HG02763 (cell line): ENCODE measurements at regions not wholly inside any gene's neighbourhood (a gene's known extent, or its start where the extent isn't known, plus 50 kb on each side); places are given as distances from the start of the nearest gene placed in this dataset.

Experiments used
- ATAC-seq: cut with Tn5 transposase; IDR thresholded peaks from one replicate; pipeline ENCODE4 v1.9.1; 2021; ENCODE audit warnings: mild to moderate bottlenecking, moderate library complexity; ENCODE audit not compliant: unreplicated experiment

DNA sequence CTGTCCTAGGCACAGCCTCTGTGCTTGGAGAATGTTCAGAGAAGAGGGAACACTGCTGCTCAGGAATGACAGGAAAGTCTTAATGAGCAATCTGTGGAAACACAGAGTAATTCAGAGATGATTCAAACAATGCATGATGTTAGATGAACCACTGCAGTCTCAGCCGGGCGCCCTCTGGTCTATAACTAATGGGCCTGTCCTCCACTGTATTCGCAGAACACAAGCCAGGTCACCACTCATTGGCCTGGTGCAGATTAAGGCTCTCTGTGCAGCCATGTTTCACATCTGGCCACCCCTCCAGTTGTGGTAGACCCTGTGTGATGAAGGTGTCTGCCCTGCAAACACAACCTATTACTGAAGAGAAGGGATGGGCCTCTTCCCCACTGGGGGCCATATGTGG is 281.7 kb upstream of the ROPN1 start:
- ATAC-seq: no peak

DNA sequence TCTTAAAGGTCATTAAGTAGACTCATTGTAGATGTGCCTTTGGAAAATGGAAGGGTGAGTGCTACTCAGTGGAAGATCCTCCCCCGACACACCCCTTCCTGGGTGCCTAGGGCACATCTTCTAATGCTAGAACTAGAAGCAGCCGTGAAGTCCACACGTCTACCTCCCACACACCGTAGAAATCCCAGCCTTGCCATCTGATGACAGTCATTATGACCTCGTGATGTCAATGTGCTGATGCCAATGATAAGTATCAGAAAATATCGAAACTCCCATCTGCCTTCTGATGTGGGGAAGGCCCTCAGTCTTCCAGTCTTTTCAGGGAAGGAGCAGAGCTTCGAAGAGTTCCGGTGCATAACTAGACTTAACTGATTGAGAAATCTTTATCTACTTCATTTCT is 282.1 kb upstream of the ROPN1 start:
- ATAC-seq: no peak

DNA sequence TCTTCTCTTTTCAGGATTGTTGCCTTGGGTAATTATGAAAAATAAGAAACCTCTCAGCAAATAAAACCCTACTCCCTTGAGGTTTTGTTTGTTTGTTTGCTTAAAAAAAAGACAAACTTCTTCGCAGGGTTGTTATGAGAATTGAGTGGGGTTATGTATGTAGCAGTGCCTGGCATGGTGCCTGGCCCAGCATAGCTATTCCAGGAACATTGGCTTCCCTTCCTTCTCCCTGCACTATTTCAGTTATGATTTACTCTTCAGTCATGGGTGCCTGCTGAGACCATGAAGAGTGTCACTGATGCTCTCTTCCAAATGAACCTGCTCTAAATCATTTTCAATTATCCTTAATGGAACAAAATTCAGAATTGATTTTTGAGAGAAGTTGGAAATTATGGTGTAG is 283.5 kb upstream of the ROPN1 start:
- ATAC-seq: no peak

DNA sequence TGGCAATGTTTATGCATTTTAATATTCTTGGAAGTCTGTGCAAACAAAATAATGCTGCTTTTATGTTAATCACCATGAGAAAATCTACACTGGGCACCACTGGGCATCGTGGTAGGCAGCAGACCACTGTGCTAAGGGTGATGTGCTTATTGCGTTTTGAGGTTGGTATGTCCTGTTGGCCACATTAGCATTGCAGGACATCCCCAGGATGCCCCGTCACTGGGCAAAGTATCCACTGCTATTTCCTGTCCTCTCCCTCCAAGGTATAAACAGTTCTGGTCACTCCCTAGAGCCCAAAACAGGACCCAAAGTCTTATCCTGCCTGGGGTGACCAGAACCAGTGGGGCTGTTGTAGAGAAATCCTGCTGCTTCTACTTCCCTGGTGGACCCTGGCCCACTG is 284.2 kb upstream of the ROPN1 start:
- ATAC-seq: no peak

DNA sequence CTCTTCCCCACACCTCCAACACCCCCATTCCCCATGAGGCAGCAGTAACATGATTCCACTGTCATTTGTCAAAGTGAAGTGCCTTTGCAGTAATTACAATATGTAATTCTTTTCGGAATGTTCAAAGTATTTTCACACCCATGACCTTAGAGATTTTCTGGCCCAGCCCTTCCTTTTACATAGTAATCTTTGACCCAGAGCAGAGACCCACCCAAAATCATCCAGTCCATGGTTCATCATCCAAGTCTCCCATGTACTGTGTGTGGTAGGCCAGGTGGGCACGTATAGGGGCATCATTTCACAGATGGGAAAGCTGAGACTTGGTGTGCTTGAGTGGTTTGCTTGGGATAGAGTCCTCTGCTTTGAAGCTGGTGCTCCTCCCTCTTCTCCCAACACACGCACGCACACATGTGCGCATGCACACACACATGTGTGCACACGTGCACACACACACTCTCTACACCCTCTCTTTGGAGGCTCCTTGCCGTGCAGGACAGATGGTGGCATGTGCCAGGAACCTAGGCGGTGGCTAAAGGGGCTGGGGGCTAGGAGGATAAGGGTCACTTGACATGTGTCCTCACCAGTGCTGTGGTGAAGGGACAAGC is 284.7 kb upstream of the ROPN1 start:
- no peak for ATAC-seq

DNA sequence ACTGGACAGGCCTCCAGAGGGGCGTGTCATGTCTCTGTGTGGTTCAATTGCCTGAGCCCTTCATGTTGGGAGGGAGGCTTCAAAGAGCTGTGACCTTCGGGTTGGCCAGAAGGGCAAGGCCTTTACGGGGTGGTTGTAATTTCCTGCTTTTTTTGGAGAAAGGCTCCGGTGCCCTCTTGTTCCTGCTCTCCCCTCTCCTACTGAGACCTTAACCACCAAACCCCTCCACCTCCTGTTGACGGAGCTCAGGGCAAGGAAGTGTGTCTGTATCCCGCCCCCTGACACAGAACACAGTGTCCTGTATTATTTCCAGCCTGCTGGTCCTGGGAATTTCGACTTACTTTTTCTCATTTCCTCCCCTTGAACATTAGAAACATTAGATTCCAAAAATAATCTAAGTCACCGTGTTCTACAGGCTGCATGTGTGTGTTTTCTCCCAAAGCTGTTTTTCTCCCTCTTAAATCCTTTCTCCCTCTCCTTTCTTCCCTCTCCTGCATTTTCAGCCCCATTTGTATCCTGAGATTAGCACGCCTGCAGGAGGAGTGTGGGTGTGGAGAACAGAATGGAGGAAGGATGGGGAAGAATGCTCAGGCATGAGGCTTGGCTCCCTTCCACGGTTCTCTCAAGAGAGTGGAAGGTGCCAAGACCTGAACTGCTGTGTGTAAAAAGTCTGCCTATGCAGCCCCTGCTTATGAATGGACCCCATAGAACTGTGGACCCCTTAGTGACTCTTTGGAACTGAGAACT is 285.4 kb upstream of the ROPN1 start:
- no peak for ATAC-seq

DNA sequence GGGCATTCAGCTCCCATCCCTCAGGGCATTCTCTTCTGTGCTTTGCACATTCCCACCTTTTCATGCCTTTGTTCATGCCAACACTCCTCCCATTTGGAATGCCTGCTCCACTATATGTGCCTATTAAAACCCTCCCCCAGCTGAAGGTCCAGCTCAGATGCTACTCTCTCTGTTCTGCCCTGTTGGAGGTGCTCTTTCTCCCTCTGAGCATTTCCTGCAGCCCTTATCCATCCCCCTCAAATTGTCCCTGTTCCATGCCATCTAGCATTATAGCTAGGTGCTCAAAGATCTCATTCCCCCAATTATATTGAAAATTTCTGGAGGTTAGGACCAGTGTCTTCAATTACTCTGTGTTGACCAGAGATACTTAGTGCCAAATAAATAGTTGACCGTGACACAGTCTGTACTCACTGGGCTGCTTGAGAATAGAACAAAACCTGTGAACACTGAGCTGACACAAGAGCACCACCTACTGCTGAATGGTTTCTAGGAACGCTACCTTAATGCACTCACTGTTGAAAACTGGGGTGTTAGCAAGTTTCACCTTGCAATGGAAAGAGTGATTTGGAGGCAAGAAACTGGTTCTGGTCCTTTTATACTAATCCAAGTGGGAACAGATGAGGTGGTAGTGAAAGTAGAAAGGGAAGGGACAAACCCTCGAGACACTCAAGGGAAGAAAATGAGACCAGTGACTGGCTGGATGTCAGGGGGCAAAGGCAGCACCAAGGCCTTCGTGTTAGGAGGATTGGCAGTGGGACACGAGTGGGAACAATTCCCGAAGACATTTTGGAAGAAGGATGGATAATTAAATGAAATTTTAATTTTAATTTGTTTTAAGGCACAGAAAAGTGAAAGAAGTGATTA is 289.8 kb upstream of the ROPN1 start:
- no peak for ATAC-seq

DNA sequence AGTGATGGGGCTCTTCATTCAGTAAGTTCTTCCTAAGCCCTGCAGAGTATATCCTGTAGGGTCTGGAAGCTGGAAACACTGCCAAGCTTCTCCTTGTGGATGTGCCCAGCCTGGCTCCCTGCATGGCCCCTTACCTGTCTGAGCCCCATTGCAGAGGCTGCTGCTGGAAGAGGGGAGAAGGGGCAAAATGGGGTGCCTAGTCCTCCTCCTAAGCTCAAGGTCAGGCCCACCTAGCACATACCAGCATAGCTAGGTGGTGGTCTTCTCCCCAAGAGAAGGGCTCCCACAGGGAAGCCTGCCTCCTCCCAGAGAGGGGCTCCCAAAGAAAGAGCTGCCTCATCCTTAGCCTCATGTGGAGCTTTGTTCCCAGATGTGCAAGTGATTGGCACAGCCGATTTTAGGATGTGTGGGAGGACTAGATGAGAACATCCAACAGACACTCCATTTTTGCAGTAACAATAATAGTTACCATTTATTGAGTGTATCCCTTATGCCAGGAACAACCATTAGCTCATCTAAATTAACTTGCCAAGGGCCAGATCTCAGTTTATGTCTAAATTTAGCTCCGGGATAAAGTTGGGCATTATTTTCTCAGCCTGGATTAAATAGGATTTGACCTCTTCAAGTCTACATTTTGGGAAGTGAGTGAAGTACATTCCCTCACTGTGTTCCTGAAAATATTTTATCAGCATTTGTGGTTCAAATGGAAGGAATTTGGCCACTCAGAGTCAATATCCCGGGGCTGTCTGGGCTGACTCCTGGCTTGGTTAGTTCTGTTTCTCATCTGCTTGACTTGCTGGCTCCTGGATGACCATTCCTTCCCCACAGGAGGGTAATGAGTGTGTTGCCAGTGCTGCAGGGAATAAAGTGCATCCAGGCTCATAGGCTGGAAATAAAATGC is 291.1 kb upstream of the ROPN1 start:
- no peak for ATAC-seq

DNA sequence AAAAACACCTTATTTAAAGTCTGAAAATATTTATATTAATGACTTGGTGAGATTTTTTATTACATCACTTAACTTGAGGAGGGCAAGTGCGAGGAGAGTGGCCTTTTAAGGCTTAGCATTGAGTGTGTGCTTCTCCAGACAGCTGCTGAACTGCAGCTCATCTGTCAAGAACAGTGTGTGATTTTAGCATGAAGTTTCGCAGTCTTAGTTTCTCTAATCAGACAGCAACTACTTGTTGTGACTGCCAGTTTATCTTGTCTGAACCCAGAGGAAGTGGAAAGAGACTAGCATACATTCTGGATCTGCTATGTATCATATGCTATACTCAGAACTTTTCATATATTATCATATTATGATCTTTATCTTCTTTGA is 291.7 kb upstream of the ROPN1 start:
- ATAC-seq: no peak

DNA sequence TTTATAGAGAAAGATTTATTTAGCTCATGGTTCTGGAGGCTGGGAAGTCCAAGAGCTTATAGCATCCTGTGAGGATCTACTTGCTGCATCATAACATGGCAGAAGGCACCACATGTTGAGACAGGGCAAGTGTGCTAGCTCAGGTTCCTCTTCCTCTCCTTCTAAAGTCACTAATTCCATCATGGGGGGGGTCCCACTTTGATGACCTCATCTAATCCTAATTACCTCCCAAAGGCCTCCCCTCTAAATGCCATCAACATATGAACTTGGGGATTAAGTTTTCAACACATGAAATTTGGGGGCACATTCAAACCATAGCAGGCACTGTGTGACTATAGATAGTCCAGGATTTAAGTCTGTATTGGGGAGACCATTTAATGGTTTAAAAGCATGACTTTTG is 297.1 kb upstream of the ROPN1 start:
- no peak for ATAC-seq

DNA sequence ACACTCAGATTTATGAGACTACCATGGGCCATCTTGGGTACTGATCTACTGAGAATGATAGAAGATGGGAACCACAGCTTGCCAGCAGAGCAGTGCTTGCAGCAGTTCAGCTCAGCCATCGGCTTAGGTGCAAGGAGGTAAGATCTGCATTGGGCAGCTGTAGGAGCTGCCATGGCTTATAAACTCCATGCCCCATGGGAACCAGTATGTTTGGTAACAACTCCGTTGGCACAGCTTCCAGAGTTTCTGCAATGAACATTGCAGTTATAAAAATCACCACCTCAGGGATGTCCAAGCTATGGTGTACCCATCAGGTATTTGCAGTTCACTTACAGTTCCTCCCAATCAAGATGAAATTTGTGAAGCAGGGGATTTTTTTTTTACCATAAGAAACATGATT is 299.1 kb upstream of the ROPN1 start:
- no peak for ATAC-seq

DNA sequence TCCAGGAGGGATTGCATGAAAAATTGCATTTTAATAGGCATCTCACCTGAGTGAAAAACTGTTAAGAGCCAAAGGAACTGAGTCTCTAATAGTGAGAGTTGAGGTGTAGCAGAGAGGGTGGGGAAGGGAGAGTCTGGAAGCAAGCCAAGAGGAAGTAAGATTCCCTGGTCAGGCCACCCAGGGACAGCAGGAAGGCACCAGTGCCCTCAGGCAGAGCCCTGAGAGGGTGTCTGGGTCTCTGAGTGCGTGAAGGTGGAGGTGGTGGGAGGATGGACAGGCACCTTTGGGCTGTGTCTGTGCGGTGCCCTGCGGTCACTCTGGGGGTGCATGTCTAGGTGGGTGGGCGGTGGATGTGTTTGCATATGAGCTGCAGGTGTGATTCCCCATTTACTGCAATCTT is 300.4 kb upstream of the ROPN1 start:
- ATAC-seq: no peak

DNA sequence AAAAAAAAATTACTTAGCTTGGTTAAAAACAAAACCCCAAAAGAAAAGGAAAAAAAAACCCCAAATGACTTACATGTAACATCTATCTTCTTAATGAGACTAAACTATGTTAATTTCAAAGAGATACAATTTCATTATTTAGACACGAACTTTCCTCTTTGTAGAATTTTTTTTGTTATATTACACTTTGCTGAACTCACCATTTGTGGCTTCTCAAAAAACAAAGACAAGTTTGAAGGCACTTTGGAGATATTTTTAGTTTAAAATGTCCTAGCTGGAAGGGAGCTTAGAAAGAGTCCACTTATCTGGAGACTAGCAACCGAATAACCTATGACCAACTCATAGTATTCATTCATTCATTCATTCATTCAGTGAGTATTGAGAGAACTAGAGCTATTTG is 301.7 kb upstream of the ROPN1 start:
- no peak for ATAC-seq

DNA sequence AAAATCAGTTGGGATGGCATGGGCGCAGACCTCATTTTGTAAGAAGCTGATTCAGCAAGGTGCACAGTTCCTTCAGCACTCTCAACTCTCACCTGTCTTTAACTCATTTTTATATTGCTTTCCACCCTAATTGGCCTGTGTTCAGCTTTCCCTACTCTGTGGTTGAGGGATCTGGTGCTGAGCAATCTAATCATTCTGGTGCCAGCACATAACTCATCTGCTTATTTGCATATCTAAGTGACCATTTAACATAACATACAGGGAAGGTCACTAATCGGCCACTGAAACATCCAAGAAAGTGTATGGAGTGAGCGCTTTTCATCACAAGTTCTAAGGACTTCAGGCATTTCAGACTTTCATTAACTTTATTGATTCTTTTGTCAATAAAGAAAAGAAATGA is 303.4 kb upstream of the ROPN1 start:
- no peak for ATAC-seq

DNA sequence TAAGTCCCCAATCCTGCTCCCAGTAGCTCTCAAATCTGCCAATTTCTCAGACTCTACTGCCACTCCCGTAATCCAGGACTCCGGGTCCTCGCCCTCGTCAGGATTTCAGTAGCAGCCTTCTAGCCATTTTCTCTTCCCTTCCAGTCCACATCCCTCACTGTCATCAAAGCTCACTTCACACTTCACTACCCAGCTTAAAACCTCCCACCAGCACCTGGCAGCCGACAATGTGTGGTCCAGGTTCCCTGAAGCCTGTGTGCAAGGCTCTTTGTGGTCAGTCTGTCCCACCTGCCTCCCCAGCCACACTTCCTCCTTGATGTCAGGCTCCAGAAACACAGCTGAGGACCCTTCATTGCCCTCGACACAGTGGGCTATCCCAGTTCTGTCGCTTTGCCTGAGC is 304.5 kb upstream of the ROPN1 start:
- no peak for ATAC-seq

DNA sequence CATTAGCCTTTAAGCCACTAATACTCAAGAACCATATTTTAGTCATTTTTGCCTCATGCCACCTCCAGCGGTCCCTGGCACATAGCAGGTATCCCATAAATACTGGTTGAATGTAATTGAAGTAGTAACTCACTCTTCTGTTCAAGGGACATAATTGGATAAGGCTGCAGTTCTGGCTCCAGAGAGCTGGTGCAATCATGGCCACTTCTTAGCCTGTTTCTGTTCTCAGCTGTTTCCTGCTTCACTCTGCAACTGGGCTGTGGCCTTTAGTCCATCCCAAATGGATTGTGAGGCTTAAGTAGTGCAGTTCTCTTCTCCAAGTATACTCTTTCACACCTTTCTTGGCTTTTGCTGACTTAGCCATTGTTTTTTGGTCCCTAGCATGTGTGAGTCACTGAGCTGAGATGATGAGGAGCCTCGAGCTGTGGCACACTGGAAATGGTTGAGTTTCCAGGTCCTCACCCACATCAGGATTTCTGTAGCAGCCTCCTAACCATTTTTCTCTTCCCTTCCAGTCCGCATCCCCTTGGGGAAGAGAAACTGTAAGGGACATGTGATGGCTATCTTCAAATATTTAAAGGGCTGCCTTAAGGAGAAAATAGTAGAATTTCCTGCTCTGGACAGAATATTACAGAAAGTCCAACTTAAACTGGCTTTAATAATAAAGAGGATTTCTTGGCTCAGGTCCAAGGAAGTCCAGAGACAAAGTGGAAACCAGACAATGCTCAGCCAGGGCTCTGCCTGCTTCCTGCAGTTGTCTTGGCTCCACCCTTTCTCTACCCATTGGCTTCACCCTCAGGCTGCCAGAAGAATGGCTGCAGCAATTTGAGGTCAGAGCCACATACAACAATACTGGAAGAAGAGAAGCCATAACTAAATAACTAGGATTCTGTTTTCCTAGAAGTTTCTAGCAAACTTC is 305.4 kb upstream of the ROPN1 start:
- ATAC-seq: no peak

DNA sequence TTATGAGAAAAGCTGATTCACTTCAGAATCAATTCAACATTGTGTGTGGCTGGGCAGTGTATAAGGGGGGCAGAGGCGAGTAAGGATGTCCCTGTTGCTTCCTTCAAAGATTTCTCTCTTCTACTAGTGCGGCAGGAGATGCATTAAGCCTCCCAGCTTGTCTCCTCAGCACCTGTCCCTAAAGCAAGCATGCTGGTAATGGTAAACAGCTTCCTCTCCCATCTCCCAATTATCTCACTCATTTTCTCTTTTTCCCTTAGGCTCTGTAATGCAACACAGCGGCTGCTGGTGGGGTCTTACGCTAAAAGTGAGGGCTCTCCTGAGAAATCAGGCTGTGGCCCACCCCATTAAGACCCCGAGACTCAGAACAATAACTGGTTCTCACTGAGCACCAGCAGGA is 306.4 kb upstream of the ROPN1 start:
- no peak for ATAC-seq

DNA sequence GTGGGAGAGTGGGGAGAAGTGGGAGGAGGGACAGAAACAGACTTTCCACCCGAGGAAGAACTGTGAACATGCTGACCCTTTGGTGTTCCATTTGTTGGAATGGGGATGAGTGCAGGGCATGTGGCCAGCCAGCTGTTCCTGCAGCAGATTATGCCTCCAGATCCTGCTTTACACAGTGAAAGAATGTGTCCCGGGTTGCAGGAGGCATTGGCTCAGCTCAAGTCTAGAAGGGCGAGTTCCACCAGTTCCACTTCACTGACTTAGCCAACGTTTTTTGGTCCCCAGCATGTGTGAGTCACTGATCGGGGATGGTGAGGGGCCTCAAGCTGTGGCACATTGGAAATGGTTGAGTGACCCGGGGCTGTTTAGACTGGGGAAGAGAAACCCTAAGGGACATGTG is 307.0 kb upstream of the ROPN1 start:
- no peak for ATAC-seq

DNA sequence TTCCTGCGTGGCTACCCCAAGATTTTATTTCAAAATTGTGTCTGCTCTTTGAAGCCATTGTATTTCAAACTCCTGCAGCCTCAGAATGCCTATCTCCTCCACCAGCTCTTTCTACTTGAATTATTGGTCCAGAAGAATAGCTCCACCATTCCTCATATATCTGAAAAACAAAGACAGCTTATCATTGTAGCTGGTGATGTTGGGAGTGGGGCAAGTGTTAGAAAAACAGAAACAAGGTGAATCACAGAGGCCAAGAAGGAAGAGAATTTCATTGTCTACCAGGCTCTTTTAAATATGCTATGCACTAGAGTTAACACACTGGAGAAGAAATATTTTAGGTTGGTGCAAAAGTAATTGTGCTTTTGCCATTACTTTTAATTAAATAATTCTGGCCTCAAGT is 307.9 kb upstream of the ROPN1 start:
- ATAC-seq: no peak

DNA sequence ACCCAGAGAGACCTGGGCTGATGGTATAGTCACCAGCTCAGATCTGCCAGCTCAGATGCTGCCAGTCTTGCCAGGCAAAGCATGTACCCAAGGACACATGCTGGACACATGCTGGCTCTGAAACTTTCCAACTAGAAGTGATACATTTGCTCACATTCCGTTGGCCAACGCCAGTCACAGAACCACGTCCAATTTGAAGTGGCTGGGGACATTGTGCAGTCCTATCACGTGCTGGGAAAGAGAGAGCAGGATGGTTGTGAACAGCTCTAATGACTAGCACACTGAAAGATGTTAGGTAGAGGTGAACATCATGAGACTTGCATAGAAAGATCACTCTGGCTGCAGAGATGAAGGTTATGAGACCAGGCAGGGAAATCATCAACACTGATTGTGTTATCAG is 308.5 kb upstream of the ROPN1 start:
- no peak for ATAC-seq
